ENCODE measurements at regions not wholly inside any gene's neighbourhood (a gene's known extent, or its start where the extent isn't known, plus 50 kb on each side); places are given as distances from the start of the nearest gene placed in this dataset.

GRCh38 chr2:82165377-82165776 is 1860.8 kb upstream of the LRRTM1 start:
- intact Hi-C loops (cut with micrococcal nuclease), result no loop called here
- no peaks in the 10 kb centered on the region for H3K27me3 ChIP-seq (ENCODE audit: control insufficient read depth in 2 of 2, insufficient read depth in 2 of 2, low read length in 2 of 2)
- no peak overlapping the region for H3K4me3 ChIP-seq (ENCODE audit: low read length)
- POLR2A ChIA-PET, result no interaction called here
- Mint-ChIP-seq H3K36me3 (no peaks in the 10 kb centered on the region), H3K4me3 (no peak overlapping the region), H3K27me3 (no peaks in the 10 kb centered on the region), H3K27ac (no peak overlapping the region), H3K4me1 (no peaks in the 10 kb centered on the region), H3K9me3 (peaks cover 0 to 28% (median 4%) of the 10 kb centered on the region in 11 donors)
- H3K36me3 ChIP-seq (ENCODE audit: control insufficient read depth in 2 of 3, insufficient read depth in 3 of 3, low read length in 3 of 3), result no peaks in the 10 kb centered on the region
- no peak for DNase-seq
- CTCF ChIA-PET, result no interaction called here
- ATAC-seq, result no peak
- H3K27ac ChIP-seq (ENCODE audit: low read depth, low read length), result no peak overlapping the region
- H3K9me3 ChIP-seq (ENCODE audit: control insufficient read depth in 2 of 3, low read length in 3 of 3), result no peaks in the 10 kb centered on the region
- H3K4me1 ChIP-seq (ENCODE audit: control insufficient read depth in 2 of 2, insufficient read depth in 2 of 2, low read length in 2 of 2), result no peaks in the 10 kb centered on the region

GRCh38 chr2:82158150-82158549 is 1853.6 kb upstream of the LRRTM1 start:
- ChIA-PET CTCF (interaction anchor here (0.7 kb wide), 1 partner anchor 9 kb away, joined by 4 read pairs; no protein-coding TSS in a partner anchor), POLR2A (no interaction called here)
- no peak for ATAC-seq

GRCh38 chr2:82155469-82155868 is 1850.9 kb upstream of the LRRTM1 start:
- peaks cover 0 to 13% (median 3%) of the 10 kb centered on the region in 11 donors for H3K9me3 Mint-ChIP-seq
- no peaks in the 10 kb centered on the region for H3K4me1 ChIP-seq (ENCODE audit: control insufficient read depth in 2 of 2, insufficient read depth in 2 of 2, low read length in 2 of 2)
- DNase-seq (no peak), ATAC-seq (no peak)
- no peak overlapping the region for H3K4me3 Mint-ChIP-seq
- H3K27me3 Mint-ChIP-seq, result no peaks in the 10 kb centered on the region
- intact Hi-C loops (cut with micrococcal nuclease), result no loop called here
- ChIA-PET CTCF (no interaction called here), POLR2A (no interaction called here)
- H3K27me3 ChIP-seq (ENCODE audit: control insufficient read depth in 2 of 2, insufficient read depth in 2 of 2, low read length in 2 of 2), result no peaks in the 10 kb centered on the region
- no peak overlapping the region for H3K27ac ChIP-seq (ENCODE audit: low read depth, low read length)
- no peak overlapping the region for H3K4me3 ChIP-seq (ENCODE audit: low read length)
- no peaks in the 10 kb centered on the region for H3K9me3 ChIP-seq (ENCODE audit: control insufficient read depth in 2 of 3, low read length in 3 of 3)
- no peaks in the 10 kb centered on the region for H3K4me1 Mint-ChIP-seq
- H3K27ac Mint-ChIP-seq, result no peak overlapping the region
- no peaks in the 10 kb centered on the region for H3K36me3 ChIP-seq (ENCODE audit: control insufficient read depth in 2 of 3, insufficient read depth in 3 of 3, low read length in 3 of 3)
- H3K36me3 Mint-ChIP-seq, result no peaks in the 10 kb centered on the region

More at GRCh38 chr2:82158150-82158549, 1853.6 kb upstream of the LRRTM1 start:
- H3K27me3 ChIP-seq (ENCODE audit: control insufficient read depth in 2 of 2, insufficient read depth in 2 of 2, low read length in 2 of 2), result no peaks in the 10 kb centered on the region
- H3K27ac ChIP-seq (ENCODE audit: low read depth, low read length), result no peak overlapping the region
- DNase-seq, result no peak
- Mint-ChIP-seq H3K4me3 (no peak overlapping the region), H3K36me3 (no peaks in the 10 kb centered on the region), H3K27ac (no peak overlapping the region), H3K27me3 (no peaks in the 10 kb centered on the region), H3K4me1 (no peaks in the 10 kb centered on the region), H3K9me3 (peaks cover 0 to 12% (median 3%) of the 10 kb centered on the region in 11 donors)
- no peaks in the 10 kb centered on the region for H3K9me3 ChIP-seq (ENCODE audit: control insufficient read depth in 2 of 3, low read length in 3 of 3)
- no peak overlapping the region for H3K4me3 ChIP-seq (ENCODE audit: low read length)
- intact Hi-C loops (cut with micrococcal nuclease), result no loop called here
- no peaks in the 10 kb centered on the region for H3K36me3 ChIP-seq (ENCODE audit: control insufficient read depth in 2 of 3, insufficient read depth in 3 of 3, low read length in 3 of 3)
- H3K4me1 ChIP-seq (ENCODE audit: control insufficient read depth in 2 of 2, insufficient read depth in 2 of 2, low read length in 2 of 2), result no peaks in the 10 kb centered on the region

GRCh38 chr2:82143343-82143742 is 1838.8 kb upstream of the LRRTM1 start:
- Histone ChIP-seq H3K27me3 (ENCODE audit: control insufficient read depth in 2 of 2, insufficient read depth in 2 of 2, low read length in 2 of 2) (no peaks in the 10 kb centered on the region), H3K4me1 (ENCODE audit: control insufficient read depth in 2 of 2, insufficient read depth in 2 of 2, low read length in 2 of 2) (no peaks in the 10 kb centered on the region), H3K36me3 (ENCODE audit: control insufficient read depth in 2 of 3, insufficient read depth in 3 of 3, low read length in 3 of 3) (no peaks in the 10 kb centered on the region), H3K4me3 (ENCODE audit: low read length) (no peak overlapping the region), H3K9me3 (ENCODE audit: control insufficient read depth in 2 of 3, low read length in 3 of 3) (peaks cover 0 to 5% (median 0%) of the 10 kb centered on the region in 3 experiments), H3K27ac (ENCODE audit: low read depth, low read length) (no peak overlapping the region)
- DNase-seq, result no peak
- H3K27ac Mint-ChIP-seq, result no peak overlapping the region
- POLR2A ChIA-PET, result no interaction called here
- no peaks in the 10 kb centered on the region for H3K4me1 Mint-ChIP-seq
- CTCF ChIA-PET, result no interaction called here
- no peaks in the 10 kb centered on the region for H3K27me3 Mint-ChIP-seq
- peaks cover 0 to 17% (median 9%) of the 10 kb centered on the region in 11 donors for H3K9me3 Mint-ChIP-seq
- intact Hi-C loops (cut with micrococcal nuclease), result no loop called here
- ATAC-seq, result no peak
- peaks cover 0 to 3% (median 0%) of the 10 kb centered on the region in 5 donors for H3K36me3 Mint-ChIP-seq
- H3K4me3 Mint-ChIP-seq, result no peak overlapping the region

- DNase-seq (no peak), ATAC-seq (no peak)
- no peaks in the 10 kb centered on the region for H3K27me3 Mint-ChIP-seq
- intact Hi-C loops (cut with micrococcal nuclease), result no loop called here
- H3K9me3 ChIP-seq (ENCODE audit: control insufficient read depth in 2 of 3, low read length in 3 of 3), result peaks cover 0 to 5% (median 0%) of the 10 kb centered on the region in 3 experiments
- no peak overlapping the region for H3K27ac Mint-ChIP-seq
- no peaks in the 10 kb centered on the region for H3K27me3 ChIP-seq (ENCODE audit: control insufficient read depth in 2 of 2, insufficient read depth in 2 of 2, low read length in 2 of 2)
- H3K4me3 ChIP-seq (ENCODE audit: low read length), result no peak overlapping the region
- no peak overlapping the region for H3K27ac ChIP-seq (ENCODE audit: low read depth, low read length)
- no peaks in the 10 kb centered on the region for H3K36me3 ChIP-seq (ENCODE audit: control insufficient read depth in 2 of 3, insufficient read depth in 3 of 3, low read length in 3 of 3)
- peaks cover 0 to 3% (median 0%) of the 10 kb centered on the region in 5 donors for H3K36me3 Mint-ChIP-seq
- H3K4me1 ChIP-seq (ENCODE audit: control insufficient read depth in 2 of 2, insufficient read depth in 2 of 2, low read length in 2 of 2), result no peaks in the 10 kb centered on the region
- H3K9me3 Mint-ChIP-seq, result peaks cover 0 to 27% (median 11%) of the 10 kb centered on the region in 11 donors
- no peak overlapping the region for H3K4me3 Mint-ChIP-seq
- no peaks in the 10 kb centered on the region for H3K4me1 Mint-ChIP-seq
- POLR2A ChIA-PET, result no interaction called here
- CTCF ChIA-PET, result no interaction called here
Observed at GRCh38 chr2:82139979-82140611, 1835.5 kb upstream of the LRRTM1 start.

- no peak for DNase-seq
- Histone ChIP-seq H3K27ac (ENCODE audit: low read depth, low read length) (no peak overlapping the region), H3K36me3 (ENCODE audit: control insufficient read depth in 2 of 3, insufficient read depth in 3 of 3, low read length in 3 of 3) (no peaks in the 10 kb centered on the region), H3K9me3 (ENCODE audit: control insufficient read depth in 2 of 3, low read length in 3 of 3) (peaks cover 0 to 5% (median 0%) of the 10 kb centered on the region in 3 experiments), H3K27me3 (ENCODE audit: control insufficient read depth in 2 of 2, insufficient read depth in 2 of 2, low read length in 2 of 2) (no peaks in the 10 kb centered on the region), H3K4me1 (ENCODE audit: control insufficient read depth in 2 of 2, insufficient read depth in 2 of 2, low read length in 2 of 2) (no peaks in the 10 kb centered on the region), H3K4me3 (ENCODE audit: low read length) (no peak overlapping the region)
- no peak overlapping the region for H3K4me3 Mint-ChIP-seq
- no peaks in the 10 kb centered on the region for H3K27me3 Mint-ChIP-seq
- no peak for ATAC-seq
- no peak overlapping the region for H3K27ac Mint-ChIP-seq
- H3K36me3 Mint-ChIP-seq, result peaks cover 0 to 3% (median 0%) of the 10 kb centered on the region in 5 donors
- ChIA-PET CTCF (no interaction called here), POLR2A (no interaction called here)
- intact Hi-C loops (cut with micrococcal nuclease), result no loop called here
- no peaks in the 10 kb centered on the region for H3K4me1 Mint-ChIP-seq
- peaks cover 0 to 20% (median 8%) of the 10 kb centered on the region in 11 donors for H3K9me3 Mint-ChIP-seq
Observed at GRCh38 chr2:82137441-82137840, 1832.9 kb upstream of the LRRTM1 start.

- Mint-ChIP-seq H3K9me3 (peaks cover 0 to 45% (median 10%) of the 10 kb centered on the region in 11 donors), H3K4me1 (no peaks in the 10 kb centered on the region)
Observed at GRCh38 chr2:82128051-82128450, 1823.5 kb upstream of the LRRTM1 start.

More at GRCh38 chr2:82128051-82128450, 1823.5 kb upstream of the LRRTM1 start:
- no peak overlapping the region for H3K4me3 Mint-ChIP-seq
- no peaks in the 10 kb centered on the region for H3K36me3 ChIP-seq (ENCODE audit: control insufficient read depth in 2 of 3, insufficient read depth in 3 of 3, low read length in 3 of 3)
- ChIA-PET POLR2A (no interaction called here), CTCF (no interaction called here)
- no peak overlapping the region for H3K27ac Mint-ChIP-seq
- intact Hi-C loops (cut with micrococcal nuclease), result no loop called here
- H3K9me3 ChIP-seq (ENCODE audit: control insufficient read depth in 2 of 3, low read length in 3 of 3), result peaks cover 0 to 3% (median 0%) of the 10 kb centered on the region in 3 experiments
- no peak for DNase-seq
- no peaks in the 10 kb centered on the region for H3K36me3 Mint-ChIP-seq
- no peaks in the 10 kb centered on the region for H3K27me3 ChIP-seq (ENCODE audit: control insufficient read depth in 2 of 2, insufficient read depth in 2 of 2, low read length in 2 of 2)
- no peaks in the 10 kb centered on the region for H3K27me3 Mint-ChIP-seq
- H3K27ac ChIP-seq (ENCODE audit: low read depth, low read length), result no peak overlapping the region
- H3K4me1 ChIP-seq (ENCODE audit: control insufficient read depth in 2 of 2, insufficient read depth in 2 of 2, low read length in 2 of 2), result no peaks in the 10 kb centered on the region
- ATAC-seq, result no peak
- H3K4me3 ChIP-seq (ENCODE audit: low read length), result no peak overlapping the region
